ENCODE measurements at regions not wholly inside any gene's neighbourhood (a gene's known extent, or its start where the extent isn't known, plus 50 kb on each side); places are given as distances from the start of the nearest gene placed in this dataset.

DNA sequence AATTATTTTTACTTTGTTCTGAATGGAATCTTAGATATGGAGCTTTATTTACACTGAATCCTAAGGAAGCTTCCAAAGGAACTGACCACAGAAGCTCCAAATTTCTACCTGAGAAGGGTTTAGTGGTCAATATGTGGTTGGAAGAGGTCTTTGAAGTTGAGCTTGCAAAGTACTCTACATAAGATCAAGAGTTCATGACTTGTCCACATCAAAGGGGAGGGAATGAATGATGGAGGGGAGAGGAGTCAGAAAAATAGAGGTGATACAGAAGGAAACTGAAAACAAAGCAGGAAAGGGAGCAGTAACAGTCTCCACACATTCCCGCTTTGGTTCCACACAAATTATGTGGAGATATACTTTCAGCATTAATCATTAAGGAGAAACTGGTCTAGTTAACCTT is 450.9 kb downstream of the HINT1 start:
- no peak for FAIRE-seq
- TF ChIP-seq PAX5 (IDR thresholded peaks at IDR 0.05; ENCODE audit: insufficient read depth, low read length, severe bottlenecking): no peak
- no peak for TF ChIP-seq POLR2A (IDR thresholded peaks at IDR 0.05; ENCODE audit: low read depth, low read length)
- no peak for TF ChIP-seq SPI1 (IDR thresholded peaks at IDR 0.05; ENCODE audit: low read depth, low read length)
- TF ChIP-seq POLR2AphosphoS5 (IDR thresholded peaks at IDR 0.05; ENCODE audit: low read depth, low read length): no peak
- no peak for TF ChIP-seq POU2F2 (IDR thresholded peaks at IDR 0.05; ENCODE audit: low read depth, low read length)
- TF ChIP-seq TAF1 (IDR thresholded peaks at IDR 0.05; ENCODE audit: low read depth, low read length): no peak
- DNase-seq (ENCODE audit: insufficient read length, low spot score): no peak

- no peak for DNase-seq (ENCODE audit: insufficient read length, low spot score)
- TF ChIP-seq SPI1 (IDR thresholded peaks at IDR 0.05; ENCODE audit: low read depth, low read length): no peak
- no peak for FAIRE-seq
Observed at GRCh38 chr5:130712324-130712723, 452.7 kb downstream of the HINT1 start.

- TF ChIP-seq POU2F2 (IDR thresholded peaks at IDR 0.05; ENCODE audit: low read depth, low read length) (no peak), SPI1 (IDR thresholded peaks at IDR 0.05; ENCODE audit: low read depth, low read length) (no peak), POLR2A (IDR thresholded peaks at IDR 0.05; ENCODE audit: low read depth, low read length) (no peak), PAX5 (IDR thresholded peaks at IDR 0.05; ENCODE audit: insufficient read depth, low read length, severe bottlenecking) (no peak), POLR2AphosphoS5 (IDR thresholded peaks at IDR 0.05; ENCODE audit: low read depth, low read length) (no peak), TAF1 (IDR thresholded peaks at IDR 0.05; ENCODE audit: low read depth, low read length) (no peak)
- DNase-seq (ENCODE audit: insufficient read length, low spot score): no peak
- no peak for FAIRE-seq
Observed at GRCh38 chr5:130710596-130710995, 454.5 kb downstream of the HINT1 start.

DNA sequence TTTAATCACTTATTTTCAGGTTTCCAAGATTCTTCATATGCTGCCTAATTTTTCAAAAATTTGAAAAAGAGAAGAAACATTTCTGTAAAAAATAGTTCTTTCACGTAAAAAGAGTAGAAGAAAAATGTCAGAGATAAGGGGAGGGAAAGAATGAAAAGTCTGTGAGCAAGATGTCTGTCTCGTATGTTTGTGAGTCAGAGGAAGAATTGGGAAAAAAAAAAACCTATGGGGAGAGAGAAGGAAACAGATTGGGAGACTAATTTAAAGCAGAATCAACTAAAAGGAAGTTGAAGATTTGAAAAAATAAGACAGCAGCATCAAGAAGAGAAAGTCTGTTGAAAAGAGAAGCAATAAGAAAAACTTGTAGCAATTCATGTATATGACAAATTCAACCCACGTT is 456.3 kb downstream of the HINT1 start:
- TF ChIP-seq POLR2A (IDR thresholded peaks at IDR 0.05; ENCODE audit: low read depth, low read length) (no peak), POLR2AphosphoS5 (IDR thresholded peaks at IDR 0.05; ENCODE audit: low read depth, low read length) (no peak), PAX5 (IDR thresholded peaks at IDR 0.05; ENCODE audit: insufficient read depth, low read length, severe bottlenecking) (no peak), POU2F2 (IDR thresholded peaks at IDR 0.05; ENCODE audit: low read depth, low read length) (no peak), TAF1 (IDR thresholded peaks at IDR 0.05; ENCODE audit: low read depth, low read length) (no peak), SPI1 (IDR thresholded peaks at IDR 0.05; ENCODE audit: low read depth, low read length) (no peak)
- no peak for DNase-seq (ENCODE audit: insufficient read length, low spot score)
- no peak for FAIRE-seq

- no peak for FAIRE-seq
- TF ChIP-seq TAF1 (IDR thresholded peaks at IDR 0.05; ENCODE audit: low read depth, low read length) (no peak), SPI1 (IDR thresholded peaks at IDR 0.05; ENCODE audit: low read depth, low read length) (no peak), POU2F2 (IDR thresholded peaks at IDR 0.05; ENCODE audit: low read depth, low read length) (no peak), PAX5 (IDR thresholded peaks at IDR 0.05; ENCODE audit: insufficient read depth, low read length, severe bottlenecking) (no peak), POLR2A (IDR thresholded peaks at IDR 0.05; ENCODE audit: low read depth, low read length) (no peak), POLR2AphosphoS5 (IDR thresholded peaks at IDR 0.05; ENCODE audit: low read depth, low read length) (no peak)
Observed at GRCh38 chr5:130706696-130707095, 458.4 kb downstream of the HINT1 start.

GRCh38 chr5:130705368-130705767 is 459.7 kb downstream of the HINT1 start:
- DNase-seq (ENCODE audit: insufficient read length, low spot score): no peak
- TF ChIP-seq POLR2A (IDR thresholded peaks at IDR 0.05; ENCODE audit: low read depth, low read length) (no peak), PAX5 (IDR thresholded peaks at IDR 0.05; ENCODE audit: insufficient read depth, low read length, severe bottlenecking) (no peak), POLR2AphosphoS5 (IDR thresholded peaks at IDR 0.05; ENCODE audit: low read depth, low read length) (no peak), TAF1 (IDR thresholded peaks at IDR 0.05; ENCODE audit: low read depth, low read length) (no peak), POU2F2 (IDR thresholded peaks at IDR 0.05; ENCODE audit: low read depth, low read length) (no peak), SPI1 (IDR thresholded peaks at IDR 0.05; ENCODE audit: low read depth, low read length) (no peak)
- no peak for FAIRE-seq

More at GRCh38 chr5:130706696-130707095, 458.4 kb downstream of the HINT1 start:
- no peak for DNase-seq (ENCODE audit: insufficient read length, low spot score)

GRCh38 chr5:130693509-130693908 is 471.5 kb downstream of the HINT1 start:
- FAIRE-seq (no peak), DNase-seq (ENCODE audit: insufficient read length, low spot score) (no peak)
- TF ChIP-seq SPI1 (IDR thresholded peaks at IDR 0.05; ENCODE audit: low read depth, low read length) (no peak), POU2F2 (IDR thresholded peaks at IDR 0.05; ENCODE audit: low read depth, low read length) (no peak), TAF1 (IDR thresholded peaks at IDR 0.05; ENCODE audit: low read depth, low read length) (no peak), POLR2A (IDR thresholded peaks at IDR 0.05; ENCODE audit: low read depth, low read length) (no peak), POLR2AphosphoS5 (IDR thresholded peaks at IDR 0.05; ENCODE audit: low read depth, low read length) (no peak), PAX5 (IDR thresholded peaks at IDR 0.05; ENCODE audit: insufficient read depth, low read length, severe bottlenecking) (no peak)

GRCh38 chr5:130692770-130693169 is 472.3 kb downstream of the HINT1 start:
- FAIRE-seq: no peak
- TF ChIP-seq SPI1 (IDR thresholded peaks at IDR 0.05; ENCODE audit: low read depth, low read length) (no peak), POLR2A (IDR thresholded peaks at IDR 0.05; ENCODE audit: low read depth, low read length) (no peak), POU2F2 (IDR thresholded peaks at IDR 0.05; ENCODE audit: low read depth, low read length) (no peak), POLR2AphosphoS5 (IDR thresholded peaks at IDR 0.05; ENCODE audit: low read depth, low read length) (no peak), PAX5 (IDR thresholded peaks at IDR 0.05; ENCODE audit: insufficient read depth, low read length, severe bottlenecking) (no peak), TAF1 (IDR thresholded peaks at IDR 0.05; ENCODE audit: low read depth, low read length) (no peak)
- no peak for DNase-seq (ENCODE audit: insufficient read length, low spot score)

DNA sequence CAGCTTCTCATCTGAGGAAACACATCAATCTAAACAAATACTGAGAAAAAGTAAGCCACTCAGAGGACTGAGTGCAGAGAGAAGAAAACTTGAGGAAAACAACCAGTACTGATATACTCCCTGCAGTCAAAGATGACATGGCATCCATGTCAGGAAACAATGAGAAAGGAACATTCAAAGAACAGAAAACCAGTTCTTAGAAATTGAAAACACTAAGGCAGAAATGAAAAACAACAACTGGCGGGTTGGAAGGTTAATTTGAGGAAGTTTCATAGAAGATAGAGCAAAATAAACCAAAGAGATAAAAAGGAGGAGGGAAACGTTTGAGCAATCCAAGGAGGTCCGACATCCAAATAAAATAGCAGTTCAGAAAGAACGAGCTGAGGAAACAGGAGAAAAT is 475.2 kb downstream of the HINT1 start:
- DNase-seq (ENCODE audit: insufficient read length, low spot score) (no peak), FAIRE-seq (no peak)
- no peak for TF ChIP-seq POLR2AphosphoS5 (IDR thresholded peaks at IDR 0.05; ENCODE audit: low read depth, low read length)
- TF ChIP-seq SPI1 (IDR thresholded peaks at IDR 0.05; ENCODE audit: low read depth, low read length): no peak
- TF ChIP-seq PAX5 (IDR thresholded peaks at IDR 0.05; ENCODE audit: insufficient read depth, low read length, severe bottlenecking): no peak
- TF ChIP-seq POU2F2 (IDR thresholded peaks at IDR 0.05; ENCODE audit: low read depth, low read length): no peak
- no peak for TF ChIP-seq POLR2A (IDR thresholded peaks at IDR 0.05; ENCODE audit: low read depth, low read length)
- TF ChIP-seq TAF1 (IDR thresholded peaks at IDR 0.05; ENCODE audit: low read depth, low read length): no peak

GRCh38 chr5:130687085-130687733 is 477.8 kb downstream of the HINT1 start:
- no peak for FAIRE-seq
- no peak for DNase-seq (ENCODE audit: insufficient read length, low spot score)
- TF ChIP-seq POU2F2 (IDR thresholded peaks at IDR 0.05; ENCODE audit: low read depth, low read length): no peak
- no peak for TF ChIP-seq POLR2AphosphoS5 (IDR thresholded peaks at IDR 0.05; ENCODE audit: low read depth, low read length)
